Kidney glomerular epithelial cell (primary cell): ENCODE measurements at regions not wholly inside any gene's neighbourhood (a gene's known extent, or its start where the extent isn't known, plus 50 kb on each side); places are given as distances from the start of the nearest gene placed in this dataset.
A peak's percentile ranks its signal among the peaks of the same experiment; 100 is the strongest.
"Not testable (repeated sequence)": the region's sequence is repeated elsewhere in the genome, so short reads cannot be mapped to it uniquely, and the experiment has no call there.

ENCODE experiments used
- DNase-seq: peaks from one replicate; lab custom pipeline; 2025; lab: John Stamatoyannopoulos, UW

- not testable (repeated sequence) for DNase-seq
These were observed 140.5 kb upstream of the ZNF322 start for GRCh38 chr6:26799903-26800633.

DNA sequence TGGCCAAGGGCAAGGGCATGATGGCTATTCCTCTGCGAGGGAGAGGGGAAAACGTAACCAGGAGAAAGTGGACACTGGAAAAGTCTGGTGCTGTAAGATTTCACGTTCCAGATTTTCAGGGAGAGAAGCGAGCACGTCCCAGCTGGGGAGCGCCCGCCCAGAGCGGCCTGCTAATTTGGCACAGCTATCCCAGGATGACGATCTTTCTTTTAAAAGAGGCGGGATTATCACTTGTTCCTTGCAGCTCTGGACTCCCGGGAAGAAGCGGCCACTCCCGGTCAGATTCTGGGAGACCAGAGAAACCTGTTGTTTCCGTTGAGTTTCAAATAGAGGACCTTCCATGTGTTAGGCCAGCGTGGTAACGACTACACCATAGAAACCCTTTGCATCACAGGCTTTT, 144.2 kb upstream of the ZNF322 start:
- DNase-seq: not testable (repeated sequence)

- DNase-seq: not testable (repeated sequence)
These were observed 152.1 kb upstream of the ZNF322 start for GRCh38 chr6:26811486-26812116.

DNA sequence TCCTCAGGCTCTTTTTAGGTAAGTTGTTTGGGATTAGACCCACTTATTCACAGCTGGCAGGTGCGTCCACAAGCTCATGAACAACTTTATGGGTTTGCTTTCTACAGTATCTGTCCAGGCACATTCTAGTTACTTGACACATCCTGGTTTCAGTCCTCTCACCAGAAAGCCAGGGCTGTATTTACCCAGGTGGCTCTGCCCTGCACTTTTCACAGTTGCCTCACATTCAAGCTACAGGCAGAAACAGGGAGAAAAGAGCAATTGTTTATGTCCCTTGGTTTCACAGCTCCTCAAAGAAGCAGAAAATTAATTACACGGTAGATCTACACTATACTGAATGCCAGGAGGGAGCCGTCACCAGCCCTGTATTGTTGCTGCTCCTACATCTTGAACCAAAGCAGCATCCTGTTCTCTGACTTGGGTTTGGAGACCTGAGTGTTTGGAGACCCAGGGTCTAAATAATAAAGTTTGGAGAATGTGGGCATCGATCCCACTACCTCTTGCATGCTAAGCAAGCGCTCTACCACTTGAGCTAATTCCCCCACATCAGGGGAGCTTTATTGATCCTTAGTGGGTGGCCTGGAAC, 159.2 kb upstream of the ZNF322 start:
- not testable (repeated sequence) for DNase-seq

DNA sequence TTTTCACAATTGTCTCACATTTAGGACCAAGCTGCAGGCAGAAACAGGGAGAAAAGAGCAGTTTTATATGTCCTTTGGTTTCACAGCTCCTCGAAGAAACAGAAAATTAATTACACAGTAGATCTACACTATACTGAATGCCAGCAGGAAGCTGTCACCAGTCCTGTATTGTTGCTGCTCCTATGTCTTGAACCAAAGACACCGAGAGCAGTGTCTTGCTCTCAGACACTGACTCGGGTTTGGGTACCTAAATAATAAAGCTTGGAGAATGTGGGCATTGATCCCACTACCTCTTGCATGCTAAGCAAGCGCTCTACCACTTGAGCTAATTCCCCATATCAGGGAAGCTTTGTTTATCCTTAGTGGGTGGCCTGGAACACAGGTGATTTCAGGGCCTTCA, 168.4 kb upstream of the ZNF322 start:
- not testable (repeated sequence) for DNase-seq

GRCh38 chr6:26829480-26829879, 169.9 kb upstream of the ZNF322 start:
- not testable (repeated sequence) for DNase-seq

- DNase-seq: not testable (repeated sequence)
These were observed 171.4 kb upstream of the ZNF322 start for GRCh38 chr6:26830992-26831391.

- not testable (repeated sequence) for DNase-seq
These were observed 176.2 kb upstream of the ZNF322 start for GRCh38 chr6:26835707-26836106.

- not testable (repeated sequence) for DNase-seq
These were observed 177.1 kb upstream of the ZNF322 start for GRCh38 chr6:26836657-26837056.

- not testable (repeated sequence) for DNase-seq
These were observed 185.3 kb upstream of the ZNF322 start for GRCh38 chr6:26844823-26845222.

DNA sequence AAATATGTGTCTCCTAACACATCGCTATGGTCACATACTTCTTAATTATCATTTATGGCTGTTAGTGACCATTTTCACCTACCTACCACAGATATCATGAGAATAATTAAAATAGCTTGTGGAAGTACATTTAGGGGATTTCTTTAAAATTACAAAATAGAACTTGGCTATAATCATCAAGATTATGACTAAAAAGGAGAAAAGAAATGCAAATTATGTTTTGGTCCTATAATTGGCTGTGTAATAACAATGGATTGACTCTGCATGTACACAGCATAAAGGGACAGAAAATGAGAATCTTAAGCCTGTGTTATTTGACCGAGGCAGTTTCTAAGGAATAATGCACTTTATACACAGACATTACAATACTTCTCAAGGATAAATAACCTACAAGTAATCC, 197.7 kb upstream of the ZNF322 start:
- not testable (repeated sequence) for DNase-seq

DNA sequence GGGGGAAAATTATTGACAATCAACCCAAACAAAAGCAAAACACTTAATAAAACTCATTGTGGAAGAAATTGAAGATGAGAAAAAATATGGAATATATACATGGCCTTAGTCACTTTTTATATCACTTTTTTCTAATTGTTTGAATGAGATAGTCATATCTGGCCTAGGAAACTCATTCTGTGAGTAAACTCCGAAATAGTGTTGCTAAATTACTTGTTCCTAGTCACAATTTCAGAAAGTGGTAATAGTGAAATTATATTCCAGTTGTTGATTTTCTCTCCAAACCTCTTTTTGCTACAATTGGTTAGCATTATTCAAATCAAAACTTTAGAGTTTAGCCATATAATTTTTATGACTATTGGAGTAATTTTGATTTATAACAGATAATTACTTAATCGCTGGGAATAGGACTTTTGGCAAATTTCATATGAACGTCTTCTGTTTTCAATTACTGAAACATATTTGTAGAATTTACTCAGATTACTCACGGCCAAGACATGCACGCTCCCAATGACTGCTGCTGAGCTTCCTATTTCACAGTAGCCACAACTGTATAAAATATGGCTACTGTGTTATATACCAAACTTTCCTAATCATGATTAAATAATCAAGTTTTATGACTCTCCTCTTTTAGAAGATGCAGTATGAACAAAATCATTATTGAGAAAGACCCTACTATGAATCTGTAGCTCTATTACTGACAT, 199.7 kb upstream of the ZNF322 start:
- not testable (repeated sequence) for DNase-seq

- DNase-seq: not testable (repeated sequence)
These were observed 200.2 kb upstream of the ZNF322 start for GRCh38 chr6:26859771-26860163.

DNA sequence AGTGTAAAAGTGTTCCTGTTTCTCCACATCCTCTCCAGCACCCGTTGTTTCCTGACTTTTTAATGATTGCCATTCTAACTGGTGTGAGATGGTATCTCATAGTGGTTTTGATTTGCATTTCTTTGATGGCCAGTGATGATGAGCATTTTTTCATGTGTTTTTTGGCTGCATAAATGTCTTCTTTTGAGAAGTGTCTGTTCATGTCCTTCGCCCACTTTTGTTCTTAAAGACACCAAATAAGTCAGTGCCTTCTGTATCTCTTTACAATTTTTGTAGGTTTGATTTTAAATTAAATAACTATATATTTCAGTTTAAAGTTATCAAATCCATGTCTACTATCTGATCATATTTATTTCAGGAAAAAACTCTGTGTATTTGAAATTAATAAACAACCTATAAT, 202.4 kb upstream of the ZNF322 start:
- DNase-seq: not testable (repeated sequence)

- DNase-seq: not testable (repeated sequence)
These were observed 204.1 kb upstream of the ZNF322 start for GRCh38 chr6:26863641-26864040.

DNA sequence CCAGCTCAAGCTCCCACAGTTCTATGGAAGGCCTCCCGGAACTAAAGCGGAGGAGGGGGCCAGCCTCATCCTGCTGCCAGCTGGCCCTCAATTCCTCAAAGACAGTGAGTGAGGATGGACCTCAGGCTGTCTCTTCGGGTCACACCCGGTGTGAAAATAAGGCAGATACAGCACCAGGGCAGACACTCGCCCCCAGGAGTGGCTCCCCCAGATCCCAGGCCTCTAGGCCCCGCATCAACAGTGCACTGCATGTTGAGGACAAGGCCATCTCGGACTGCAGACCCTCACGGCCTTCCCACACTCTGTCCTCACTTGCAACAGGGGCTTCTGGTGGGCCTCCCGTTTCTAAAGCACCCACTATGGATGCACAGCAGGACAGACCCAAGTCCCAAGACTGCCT, 239.2 kb upstream of the ZNF322 start:
- not testable (repeated sequence) for DNase-seq

DNA sequence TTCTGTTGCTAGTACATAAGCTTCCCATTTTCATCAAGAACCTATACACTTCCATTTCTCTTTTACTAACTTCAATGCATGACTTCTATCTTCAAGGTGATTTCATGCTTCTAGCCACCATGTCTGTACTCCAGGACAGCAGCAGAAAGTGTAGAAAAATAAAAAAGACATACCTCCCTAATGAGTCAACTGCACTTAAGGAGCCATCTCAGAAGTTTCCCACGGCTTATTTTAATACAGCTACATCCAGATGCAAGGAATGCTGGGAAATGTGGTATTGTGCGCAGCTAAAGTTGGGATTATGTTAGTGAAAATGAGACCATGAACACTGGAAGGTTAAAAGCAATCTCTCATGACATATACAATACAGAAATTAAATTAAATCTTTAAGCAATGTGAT, 264.7 kb upstream of the ZNF322 start:
- peak; percentile 31 for DNase-seq

DNA sequence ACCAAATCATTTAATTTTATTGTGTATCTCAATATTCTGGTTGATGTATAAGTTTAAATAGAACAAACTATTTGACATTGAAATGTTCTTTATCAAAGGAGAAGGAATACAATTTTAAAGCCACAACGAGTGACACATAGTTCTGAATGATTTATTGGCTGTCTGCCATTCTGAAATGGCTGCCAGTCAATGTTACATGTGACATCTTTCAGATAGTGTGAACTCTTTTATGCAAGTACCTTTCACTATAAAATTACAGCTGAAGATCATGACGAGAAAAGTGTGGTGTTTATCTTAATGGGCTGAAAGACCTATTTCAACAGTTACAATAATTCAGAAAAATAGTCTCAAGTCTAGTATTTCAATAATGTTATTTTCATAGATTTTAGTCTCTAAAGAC, 268.6 kb upstream of the ZNF322 start:
- not testable (repeated sequence) for DNase-seq

DNA sequence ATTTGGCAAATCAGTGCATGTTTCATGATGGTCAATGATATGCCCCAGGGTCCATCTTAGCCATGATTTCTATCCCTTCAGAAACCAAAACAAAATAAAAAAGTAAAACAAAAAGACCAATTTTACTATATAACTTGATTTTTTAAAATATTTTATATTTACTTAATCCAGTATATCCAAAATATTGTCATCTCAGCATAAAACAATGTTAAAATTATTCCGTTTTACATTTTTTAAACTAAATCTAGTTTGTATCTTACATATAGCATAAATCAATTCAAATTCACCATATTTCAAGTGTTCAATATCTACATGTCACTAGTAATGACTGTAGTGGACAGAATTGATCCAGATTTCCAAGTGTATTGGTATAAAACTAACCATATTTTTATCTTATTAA, 277.7 kb upstream of the ZNF322 start:
- not testable (repeated sequence) for DNase-seq

- not testable (repeated sequence) for DNase-seq
These were observed 291.7 kb upstream of the ZNF322 start for GRCh38 chr6:26951211-26951610.

DNA sequence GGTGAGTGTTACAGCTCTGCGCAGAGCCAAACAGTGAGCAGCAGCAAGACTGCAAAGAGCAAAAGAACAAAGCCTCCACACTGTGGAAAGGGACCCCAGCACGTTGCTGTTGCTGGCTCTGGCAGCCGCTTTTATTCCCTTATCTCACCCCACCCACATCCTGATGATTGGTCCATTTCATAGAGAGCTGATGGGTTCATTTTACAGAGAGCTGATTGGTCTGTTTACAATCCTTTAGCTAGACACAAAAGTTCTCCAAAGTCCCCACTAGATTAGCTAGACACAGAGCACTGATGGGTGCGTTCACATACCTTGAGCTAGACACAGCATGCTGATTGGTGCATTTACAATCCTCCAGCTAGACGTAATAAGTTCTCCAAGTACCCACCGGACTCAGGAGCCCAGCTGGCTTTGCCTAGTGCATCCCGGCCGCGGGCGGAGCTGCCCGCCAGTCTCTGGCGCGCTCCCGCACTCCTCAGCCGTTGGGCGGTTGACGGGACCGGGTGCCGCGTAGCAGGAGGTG, 291.4 kb upstream of the PRSS16 start:
- peak; percentile 84 for DNase-seq

GRCh38 chr6:26956601-26957184, 290.8 kb upstream of the PRSS16 start:
- DNase-seq: peak; percentile 38
